OCI-LY1 (cell line): ENCODE measurements at regions not wholly inside any gene's neighbourhood (a gene's known extent, or its start where the extent isn't known, plus 50 kb on each side); places are given as distances from the start of the nearest gene placed in this dataset.

Experiments
- EZH2 ChIP-seq: fragments of 200-600 bp; sonication (generic), shearing (Covaris generic); IDR thresholded peaks from 2 replicates; pipeline ENCODE4 v1.8.0; 2017; ENCODE audit warnings: borderline replicate concordance, mixed run types, mild to moderate bottlenecking, antibody characterized with exemption, low read length, moderate library complexity, mixed read lengths
- TF ChIP-seq, protein P1 (sequence below): fragments of 200-600 bp; sonication (generic), shearing (Covaris generic); IDR thresholded peaks from 2 replicates; pipeline ENCODE4 v1.5.1; 2017; ENCODE audit warnings: mild to moderate bottlenecking, antibody characterized with exemption, low read length, moderate library complexity, mixed read lengths

DNA sequence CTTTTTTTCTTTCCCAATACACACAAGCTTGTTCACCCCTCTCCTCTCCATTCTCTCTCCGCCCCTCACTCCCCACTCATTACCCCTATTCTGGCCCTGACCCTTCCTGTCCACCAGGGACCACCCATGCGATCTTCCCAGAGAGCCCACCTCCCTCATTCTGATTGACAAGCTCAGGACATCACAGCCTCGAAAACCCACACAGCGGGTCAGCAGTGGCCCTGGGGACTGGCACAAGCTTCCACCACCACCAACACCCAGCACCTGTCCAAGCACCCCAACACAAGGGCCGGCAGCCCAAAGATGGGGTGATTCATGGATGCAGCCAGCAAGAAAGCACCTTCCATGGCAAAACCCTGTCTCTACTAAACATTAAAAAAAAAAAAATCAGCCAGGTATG lies 50.0 kb upstream of the USP6NL start:
- TF ChIP-seq, protein P1, sequence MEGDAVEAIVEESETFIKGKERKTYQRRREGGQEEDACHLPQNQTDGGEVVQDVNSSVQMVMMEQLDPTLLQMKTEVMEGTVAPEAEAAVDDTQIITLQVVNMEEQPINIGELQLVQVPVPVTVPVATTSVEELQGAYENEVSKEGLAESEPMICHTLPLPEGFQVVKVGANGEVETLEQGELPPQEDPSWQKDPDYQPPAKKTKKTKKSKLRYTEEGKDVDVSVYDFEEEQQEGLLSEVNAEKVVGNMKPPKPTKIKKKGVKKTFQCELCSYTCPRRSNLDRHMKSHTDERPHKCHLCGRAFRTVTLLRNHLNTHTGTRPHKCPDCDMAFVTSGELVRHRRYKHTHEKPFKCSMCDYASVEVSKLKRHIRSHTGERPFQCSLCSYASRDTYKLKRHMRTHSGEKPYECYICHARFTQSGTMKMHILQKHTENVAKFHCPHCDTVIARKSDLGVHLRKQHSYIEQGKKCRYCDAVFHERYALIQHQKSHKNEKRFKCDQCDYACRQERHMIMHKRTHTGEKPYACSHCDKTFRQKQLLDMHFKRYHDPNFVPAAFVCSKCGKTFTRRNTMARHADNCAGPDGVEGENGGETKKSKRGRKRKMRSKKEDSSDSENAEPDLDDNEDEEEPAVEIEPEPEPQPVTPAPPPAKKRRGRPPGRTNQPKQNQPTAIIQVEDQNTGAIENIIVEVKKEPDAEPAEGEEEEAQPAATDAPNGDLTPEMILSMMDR = no peak
- no peak for TF ChIP-seq EZH2
